H4 (cell line): ENCODE measurements at regions not wholly inside any gene's neighbourhood (a gene's known extent, or its start where the extent isn't known, plus 50 kb on each side); places are given as distances from the start of the nearest gene placed in this dataset.

Experiments used
- DNase-seq: peaks from one replicate; pipeline ENCODE4 v3.0.0-alpha.2; 2015; ENCODE audit warnings: low spot score

- DNase-seq, result no peak
Observed at GRCh38 chr10:75347186-75347585, 54.4 kb downstream of the ZNF503 start.

GRCh38 chr10:75345738-75346137, 55.8 kb downstream of the ZNF503 start:
- DNase-seq, result no peak

GRCh38 chr10:75344170-75344569, 57.4 kb downstream of the ZNF503 start:
- no peak for DNase-seq

- no peak for DNase-seq
Observed at GRCh38 chr10:75342397-75342796, 59.2 kb downstream of the ZNF503 start.

- DNase-seq, result no peak
Observed at GRCh38 chr10:75335983-75336382, 65.6 kb downstream of the ZNF503 start.

GRCh38 chr10:75335191-75335590, 66.4 kb downstream of the ZNF503 start:
- no peak for DNase-seq

GRCh38 chr10:75334720-75335119, 66.8 kb downstream of the ZNF503 start:
- no peak for DNase-seq

GRCh38 chr10:75332081-75332480, 69.5 kb downstream of the ZNF503 start:
- DNase-seq, result no peak

- no peak for DNase-seq
Observed at GRCh38 chr10:75331081-75331480, 70.5 kb downstream of the ZNF503 start.

GRCh38 chr10:75329190-75329745, 72.3 kb downstream of the ZNF503 start:
- DNase-seq, result no peak

- DNase-seq, result no peak
Observed at GRCh38 chr10:75326306-75326705, 75.3 kb downstream of the ZNF503 start.

- no peak for DNase-seq
Observed at GRCh38 chr10:75319274-75319673, 82.3 kb downstream of the ZNF503 start.

- DNase-seq, result no peak
Observed at GRCh38 chr10:75314570-75314969, 78.8 kb upstream of the COMTD1 start.

- DNase-seq, result no peak
Observed at GRCh38 chr10:75312440-75312839, 76.7 kb upstream of the COMTD1 start.

GRCh38 chr10:75305675-75306074, 69.9 kb upstream of the COMTD1 start:
- DNase-seq, result no peak

GRCh38 chr10:75304741-75305390, 69.1 kb upstream of the COMTD1 start:
- DNase-seq, result no peak

GRCh38 chr10:75304313-75304712, 68.6 kb upstream of the COMTD1 start:
- DNase-seq, result no peak

GRCh38 chr10:75303045-75303777, 67.5 kb upstream of the COMTD1 start:
- DNase-seq, result no peak

- DNase-seq, result no peak
Observed at GRCh38 chr10:75302029-75302428, 66.3 kb upstream of the COMTD1 start.

- DNase-seq, result no peak
Observed at GRCh38 chr10:75297021-75297599, 61.4 kb upstream of the COMTD1 start.

GRCh38 chr10:75295868-75296441, 60.2 kb upstream of the COMTD1 start:
- no peak for DNase-seq

GRCh38 chr10:75294866-75295701, 59.3 kb upstream of the COMTD1 start:
- peak; percentile 69 for DNase-seq
